NCI-H187 treated with DMSO at 0.1 percent for 48 hours (cell line): ENCODE measurements at regions not wholly inside any gene's neighbourhood (a gene's known extent, or its start where the extent isn't known, plus 50 kb on each side); places are given as distances from the start of the nearest gene placed in this dataset.

Source experiments
- DNase-seq: peaks from one replicate; lab custom pipeline; 2025; lab: John Stamatoyannopoulos, UW

DNA sequence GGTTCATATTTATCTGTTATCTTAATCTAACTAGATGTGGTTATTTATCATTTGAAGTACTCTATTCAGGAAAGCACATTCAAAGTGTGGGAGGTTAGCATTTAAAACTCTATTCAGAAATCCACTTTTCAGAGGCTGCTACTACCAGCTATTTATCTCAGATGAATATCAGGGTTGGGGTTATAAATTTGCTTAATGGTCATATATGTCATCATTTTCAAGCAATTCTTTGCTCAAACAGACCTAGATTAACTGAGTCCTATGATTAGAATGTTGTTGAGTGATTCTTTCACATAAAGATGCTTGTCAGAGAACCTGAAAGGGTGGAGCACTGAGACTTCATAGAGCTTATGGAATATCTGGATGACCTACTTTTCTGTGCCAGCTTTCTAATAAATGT, 436.9 kb upstream of the TGFBR2 start:
- DNase-seq: no peak

DNA sequence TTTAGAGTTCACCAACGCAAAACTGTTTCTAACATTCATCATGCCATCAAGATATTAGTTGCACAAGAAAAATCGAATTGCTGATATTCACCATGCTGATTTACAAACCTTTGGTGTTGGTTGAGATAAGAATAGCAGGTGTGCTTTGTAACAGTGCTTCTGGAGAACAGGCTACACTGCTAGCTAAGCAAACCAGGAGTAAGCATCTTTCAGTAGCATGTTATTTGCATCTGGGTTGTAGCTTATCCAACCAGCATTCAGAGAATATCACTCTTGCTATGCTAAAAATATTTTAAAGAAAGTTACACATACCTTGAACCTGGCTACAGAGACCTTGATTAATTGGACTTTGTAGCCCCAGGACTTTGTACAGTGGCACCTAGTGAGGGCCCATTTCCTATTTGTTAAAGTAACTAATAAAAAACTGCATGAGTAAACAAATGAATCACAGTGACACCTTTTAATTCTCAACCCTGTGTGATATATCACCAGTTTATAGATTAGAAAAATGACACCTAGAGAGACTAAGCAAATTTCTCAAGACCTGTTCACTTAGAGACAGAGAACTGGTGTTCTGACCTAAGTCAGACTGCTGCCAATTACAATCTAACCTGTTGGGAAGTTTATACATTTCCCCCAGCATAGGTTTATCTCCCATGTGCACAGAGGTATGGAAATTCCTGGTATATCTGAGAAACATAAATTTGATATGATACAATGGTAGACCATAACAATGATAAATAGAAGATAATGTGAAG, 435.5 kb upstream of the TGFBR2 start:
- no peak for DNase-seq

DNA sequence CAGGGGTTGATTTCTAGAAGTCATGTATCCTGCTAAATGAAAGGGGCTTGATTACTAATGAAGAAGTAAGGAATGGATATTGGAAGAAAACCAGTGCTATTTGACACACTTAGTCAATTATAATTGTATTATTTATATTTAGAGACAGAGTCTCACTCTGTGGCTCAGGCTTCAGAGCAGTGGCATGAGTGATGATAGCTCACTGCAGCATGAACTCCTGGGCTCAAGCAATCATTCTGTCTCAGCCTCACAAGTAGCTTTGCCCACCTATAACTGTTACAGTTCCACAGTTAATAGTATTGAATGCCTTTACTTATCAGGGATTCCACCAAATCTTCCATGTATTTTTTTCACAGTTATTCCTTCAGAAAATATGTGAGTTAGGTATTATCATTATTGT, 432.0 kb upstream of the TGFBR2 start:
- DNase-seq: no peak

DNA sequence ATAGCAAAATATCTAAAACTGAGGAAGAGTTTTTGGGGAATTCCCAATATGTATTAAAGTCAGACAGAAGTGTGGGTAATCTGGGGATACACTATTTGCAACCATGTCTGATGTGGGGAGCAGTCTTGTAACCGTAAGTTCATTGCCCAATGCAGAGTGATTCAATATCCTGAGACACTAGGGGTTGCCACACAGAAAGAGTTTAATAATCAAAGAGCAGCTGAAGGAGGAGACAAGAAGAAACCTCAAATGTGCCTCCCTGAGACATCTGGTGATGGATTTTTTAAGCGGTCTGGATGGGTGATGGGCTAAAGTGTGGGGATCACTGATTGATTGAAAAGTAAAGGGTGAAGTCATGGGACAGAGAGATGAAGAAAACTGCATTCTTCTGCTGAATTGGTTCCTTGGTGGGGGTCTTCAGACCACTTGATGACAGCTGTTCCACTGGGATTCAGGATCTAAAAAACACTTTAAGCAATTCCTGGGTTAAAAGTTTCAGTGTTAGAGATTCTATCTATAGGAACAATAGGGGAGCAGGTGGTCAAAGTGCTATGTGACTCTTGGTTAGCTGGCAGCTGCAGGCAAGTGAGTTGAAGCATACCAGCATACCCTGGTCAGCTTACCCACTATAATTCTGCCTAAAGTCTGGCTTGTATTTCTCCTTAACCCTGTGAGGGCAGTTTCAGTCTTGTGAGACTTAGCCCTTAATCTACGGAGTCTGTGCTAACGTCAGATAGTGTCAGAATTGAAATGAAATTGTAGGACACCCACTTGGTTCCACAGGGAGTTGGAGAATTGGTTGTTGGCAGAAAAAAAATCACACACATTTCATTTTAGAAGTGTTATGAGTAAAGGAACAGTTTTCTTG, 425.9 kb upstream of the TGFBR2 start:
- DNase-seq: no peak

DNA sequence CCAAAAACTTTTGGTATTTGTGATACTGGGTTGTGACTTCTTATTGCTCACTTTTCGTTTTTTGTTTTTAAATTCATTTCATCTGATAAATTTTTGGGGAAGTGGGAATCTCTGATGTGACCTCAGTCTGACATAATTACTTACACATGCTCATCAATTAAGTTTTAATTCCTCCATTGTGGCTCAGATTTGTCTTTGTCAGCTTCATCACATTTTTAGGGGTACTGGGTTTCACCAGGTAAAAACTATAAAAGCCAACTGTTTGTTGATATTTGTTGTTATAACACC, 425.3 kb upstream of the TGFBR2 start:
- no peak for DNase-seq

DNA sequence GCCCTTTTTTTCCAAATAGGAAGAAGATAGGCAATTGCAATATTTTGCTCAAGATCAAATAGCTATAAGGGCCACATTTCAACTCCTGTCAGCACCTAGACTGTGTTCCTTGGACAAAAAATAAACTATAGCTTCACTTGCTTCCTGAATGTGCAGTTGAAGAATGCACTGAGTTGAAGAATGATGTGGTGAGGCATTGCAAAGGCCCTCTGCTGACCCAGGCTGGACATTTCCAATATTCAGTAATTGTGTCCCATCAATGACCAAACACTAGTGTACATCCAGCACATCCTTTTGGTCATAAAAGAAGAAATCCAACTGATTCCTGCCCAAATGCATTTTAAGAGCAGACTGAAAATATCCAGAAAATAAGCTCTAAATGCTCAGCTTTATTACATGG, 424.8 kb upstream of the TGFBR2 start:
- no peak for DNase-seq

DNA sequence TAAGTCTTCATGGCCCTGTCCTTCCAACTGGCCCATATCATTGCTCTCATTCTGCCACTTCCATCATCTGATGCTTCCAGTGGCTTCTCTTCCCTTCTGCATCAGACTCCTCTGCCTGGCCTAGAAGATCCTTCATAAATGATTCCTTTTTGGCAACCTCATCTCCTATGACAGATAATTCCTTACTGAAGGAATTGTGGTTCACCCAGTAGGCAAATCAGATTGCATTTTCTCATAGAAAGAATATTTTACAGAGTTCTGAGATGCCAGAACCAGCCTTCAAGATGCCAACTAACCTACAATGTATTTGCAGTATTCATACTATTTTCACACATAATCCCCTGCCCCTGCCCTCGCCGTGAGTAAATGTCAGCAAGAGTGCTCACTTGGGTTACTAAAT, 423.0 kb upstream of the TGFBR2 start:
- DNase-seq: no peak

DNA sequence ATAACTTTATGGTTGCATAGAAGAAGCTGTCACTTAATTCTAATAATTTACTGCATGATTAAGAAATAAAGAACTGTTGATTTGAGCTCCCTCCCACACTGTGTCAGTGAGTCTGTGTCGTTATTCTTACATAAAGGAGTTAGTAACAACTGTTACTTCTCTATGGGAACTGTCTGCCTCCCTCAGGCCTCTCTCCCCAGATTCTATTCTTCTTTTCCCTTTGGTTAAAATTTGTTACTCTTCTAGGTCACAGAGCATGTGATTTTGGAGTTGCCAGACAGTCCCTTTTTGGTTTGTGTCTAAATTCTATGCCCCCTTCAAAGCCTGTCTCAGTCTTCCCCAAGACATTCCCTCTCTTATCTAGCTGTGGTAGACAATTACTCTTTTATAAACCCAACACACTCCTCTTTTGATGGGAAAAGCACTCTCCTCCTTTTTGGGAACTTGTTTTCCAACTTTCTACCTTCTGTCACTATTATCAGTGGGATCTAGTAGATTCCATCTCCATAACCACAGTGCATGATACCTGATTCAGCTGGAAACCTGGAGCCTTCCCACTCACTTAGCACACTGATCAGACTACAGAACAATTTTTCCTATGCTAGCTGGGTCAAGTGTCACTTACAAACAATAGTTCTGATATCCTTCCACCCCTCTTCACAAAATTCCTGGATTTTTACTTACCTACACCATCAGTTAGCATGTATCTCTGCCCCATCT, 422.1 kb upstream of the TGFBR2 start:
- DNase-seq: no peak

DNA sequence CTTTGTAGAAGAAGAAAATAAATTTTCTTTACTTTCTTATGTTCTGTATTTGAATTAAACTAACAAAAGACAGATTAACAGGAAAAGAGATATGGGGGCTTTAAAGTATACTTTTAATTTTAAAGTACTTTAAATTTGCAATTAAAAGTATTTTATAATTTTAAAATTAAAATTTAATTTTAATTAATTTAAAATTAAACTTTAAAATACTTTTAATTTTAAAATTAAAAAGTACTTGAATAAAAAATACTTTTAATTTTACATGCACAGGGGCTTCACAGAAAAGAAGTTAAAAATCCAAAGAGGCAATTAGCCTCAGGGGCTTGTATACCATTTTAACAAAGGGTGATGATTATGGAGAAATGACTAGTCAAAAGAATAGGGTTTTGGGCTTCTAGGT, 420.5 kb upstream of the TGFBR2 start:
- no peak for DNase-seq

DNA sequence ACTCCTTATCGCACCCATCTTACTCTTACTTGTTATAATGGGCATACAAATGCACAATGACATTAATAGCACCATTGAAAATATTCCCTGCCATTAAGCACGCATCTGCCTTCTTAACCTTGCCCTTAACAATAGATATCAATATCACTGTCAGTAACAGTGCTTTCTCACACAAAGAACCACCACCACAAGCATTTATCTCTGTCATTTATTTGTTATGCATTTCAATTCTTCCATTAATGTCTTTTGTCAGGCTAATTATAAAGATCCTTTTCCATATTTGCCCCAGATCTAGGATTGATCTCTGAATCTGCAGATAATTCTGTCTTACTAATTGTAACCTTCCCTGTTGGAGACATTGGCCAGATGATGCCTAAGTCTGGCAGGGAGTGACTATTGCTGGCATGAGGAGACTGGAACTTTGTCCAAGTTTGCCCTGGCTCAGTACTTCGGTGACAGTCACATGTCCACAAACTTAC, 419.6 kb upstream of the TGFBR2 start:
- DNase-seq: no peak

DNA sequence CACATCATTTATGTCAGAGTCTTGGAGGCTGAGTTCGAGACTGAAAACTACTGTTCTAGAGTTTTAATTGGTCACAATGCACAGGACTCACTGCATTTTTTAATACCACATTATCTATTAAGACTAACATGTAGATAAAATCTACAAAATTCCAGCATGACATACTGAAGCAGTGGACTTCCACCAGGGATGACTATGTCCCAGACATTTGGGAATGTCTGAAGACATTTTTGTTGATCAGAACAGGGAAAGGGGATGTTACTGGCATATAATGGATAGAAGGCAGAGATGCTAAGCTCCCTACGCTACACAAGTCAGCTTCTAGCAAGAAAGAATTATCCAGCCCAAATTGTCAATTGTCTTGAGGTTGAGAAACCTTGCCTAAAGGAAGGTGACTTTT, 419.0 kb upstream of the TGFBR2 start:
- DNase-seq: no peak

DNA sequence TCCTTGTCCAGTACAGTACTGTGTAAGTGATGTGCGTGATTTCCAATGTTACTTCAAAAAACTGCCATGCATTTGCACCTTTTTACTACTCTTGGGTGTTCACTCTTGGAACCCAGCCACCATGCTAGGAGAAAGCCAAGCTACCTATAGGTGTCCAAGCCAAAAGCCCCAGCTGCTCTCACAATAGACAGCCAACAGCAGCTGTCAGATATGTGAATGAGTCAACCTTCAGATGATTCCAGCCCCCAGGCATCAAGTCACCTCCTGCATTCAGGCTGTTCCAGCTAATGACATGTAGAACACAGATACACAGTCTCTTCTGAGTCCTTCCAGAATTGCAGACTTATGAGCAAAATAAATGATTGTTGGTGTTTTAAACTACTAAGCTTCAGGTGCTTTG, 417.7 kb upstream of the TGFBR2 start:
- no peak for DNase-seq

DNA sequence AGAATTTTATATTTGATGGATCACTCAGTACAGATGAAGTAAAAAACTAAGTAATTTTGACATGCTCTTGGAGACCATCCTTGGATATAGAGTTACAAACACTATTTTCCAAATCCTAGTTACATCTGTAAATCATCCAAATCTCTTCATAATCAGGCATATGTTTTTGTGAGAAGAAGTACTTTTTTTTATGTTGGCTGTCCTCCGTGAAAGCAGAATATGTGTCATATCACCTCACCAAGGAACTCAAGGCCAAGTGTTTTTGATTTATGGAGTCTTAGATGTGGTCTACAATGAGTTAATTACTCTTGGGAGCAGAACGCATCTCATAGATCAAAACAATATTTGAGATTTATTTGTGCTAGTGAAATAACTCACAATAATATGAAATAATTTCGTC, 416.5 kb upstream of the TGFBR2 start:
- no peak for DNase-seq

DNA sequence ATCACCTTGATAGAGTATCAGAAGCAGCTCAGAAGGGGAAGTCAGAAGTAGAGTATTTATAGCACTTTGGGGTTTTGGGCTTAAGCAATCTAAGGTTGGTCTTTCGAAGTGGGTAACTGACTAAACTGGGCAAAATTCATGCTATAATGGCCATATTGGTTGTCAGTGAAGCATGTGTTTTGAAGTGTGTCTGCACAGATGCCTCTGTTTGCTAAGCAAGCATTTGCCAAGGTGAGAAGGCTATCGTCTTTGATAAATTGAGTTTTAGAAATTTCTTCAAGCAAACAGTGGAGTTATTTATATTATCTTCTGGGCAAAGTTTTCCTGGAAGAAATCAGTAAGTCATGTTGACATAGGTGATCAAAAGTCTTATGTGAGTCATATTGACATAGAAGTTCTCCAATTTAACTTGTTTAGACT, 412.8 kb upstream of the TGFBR2 start:
- peak; percentile 4 for DNase-seq

DNA sequence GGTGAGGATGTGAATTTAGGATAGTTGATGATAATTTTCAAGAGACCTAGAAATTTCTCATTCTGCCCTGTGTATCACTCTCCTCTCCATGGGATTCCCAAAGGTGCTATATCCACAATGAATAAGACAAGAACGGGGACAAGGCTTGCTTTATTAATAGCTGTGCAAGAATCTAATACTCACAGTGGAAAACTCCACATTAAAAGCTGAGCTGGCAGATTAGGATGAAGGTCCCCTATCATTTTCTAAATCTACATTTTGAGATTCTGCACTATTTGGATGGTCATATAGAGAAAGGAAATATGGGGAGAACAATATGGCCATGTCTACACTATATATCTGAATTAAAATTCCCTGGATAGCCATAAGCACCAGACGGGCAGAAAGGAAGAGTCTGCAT, 411.0 kb upstream of the TGFBR2 start:
- DNase-seq: no peak

DNA sequence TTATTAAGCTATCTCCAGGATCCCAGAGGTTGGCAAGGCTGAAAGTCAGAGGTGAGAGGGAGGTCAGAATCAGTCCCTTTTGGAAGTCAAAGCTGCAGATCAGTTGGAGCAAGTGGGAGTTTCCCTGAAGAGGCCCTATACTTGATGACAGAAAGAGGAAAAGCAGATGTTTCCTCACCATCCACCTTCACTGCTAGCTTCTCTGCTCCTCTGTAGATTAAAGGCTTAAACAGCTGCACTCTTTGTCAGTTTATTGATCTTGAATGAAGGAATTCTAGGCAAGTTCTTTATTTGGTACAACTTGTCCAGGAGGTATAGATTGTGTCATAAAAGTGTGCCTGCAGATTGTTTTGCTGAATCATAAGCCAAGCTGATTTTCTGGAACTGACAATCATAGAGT, 408.2 kb upstream of the TGFBR2 start:
- no peak for DNase-seq

DNA sequence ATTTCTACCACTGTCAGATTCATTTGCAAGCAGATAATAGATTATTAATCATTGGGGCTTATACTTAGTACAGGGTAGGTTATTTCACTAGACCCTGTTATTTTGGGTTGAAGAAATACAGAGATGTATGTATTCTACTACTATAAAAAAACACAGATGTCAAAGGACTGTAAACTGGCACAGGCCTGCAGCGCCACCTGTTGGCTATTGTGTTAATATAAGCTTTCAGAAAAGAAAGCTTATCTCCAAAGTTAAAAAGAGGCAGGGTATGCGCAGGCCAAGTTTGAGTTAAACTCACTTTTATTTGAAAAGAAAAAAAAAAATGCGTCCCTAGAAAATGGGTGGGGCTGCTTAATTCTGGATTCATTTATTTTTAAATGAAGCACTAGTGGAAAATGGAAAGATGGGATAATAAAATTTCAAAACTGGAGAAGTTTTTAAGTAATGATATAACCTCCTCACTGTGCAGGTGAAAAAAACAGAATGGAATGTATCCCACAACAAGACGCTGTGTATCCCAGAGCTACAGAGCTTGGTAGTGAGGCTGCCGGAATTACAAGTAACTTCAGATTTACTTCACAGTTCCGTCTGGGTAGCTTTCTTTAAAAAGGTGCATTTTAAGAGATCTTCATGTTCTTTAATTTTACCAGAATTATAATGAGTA, 407.2 kb upstream of the TGFBR2 start:
- no peak for DNase-seq

DNA sequence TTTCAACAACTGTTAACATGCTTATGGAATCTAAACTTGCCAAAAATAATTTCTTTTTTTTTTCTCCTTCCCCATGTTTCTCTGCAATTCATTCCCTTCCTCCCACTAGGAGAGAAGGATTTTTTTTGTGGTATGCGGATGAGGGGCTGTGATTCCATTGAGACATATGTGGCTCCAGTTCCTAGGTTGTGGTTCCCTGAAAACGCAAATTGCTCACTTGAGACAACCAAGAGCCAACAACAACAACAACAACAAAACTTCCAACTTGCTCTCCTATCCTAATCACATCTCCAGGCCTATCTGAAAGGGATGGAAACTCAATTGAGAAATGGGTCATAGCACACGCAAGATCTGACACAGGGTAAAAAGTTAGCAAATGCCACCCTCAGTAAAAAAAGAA, 406.5 kb upstream of the TGFBR2 start:
- no peak for DNase-seq

DNA sequence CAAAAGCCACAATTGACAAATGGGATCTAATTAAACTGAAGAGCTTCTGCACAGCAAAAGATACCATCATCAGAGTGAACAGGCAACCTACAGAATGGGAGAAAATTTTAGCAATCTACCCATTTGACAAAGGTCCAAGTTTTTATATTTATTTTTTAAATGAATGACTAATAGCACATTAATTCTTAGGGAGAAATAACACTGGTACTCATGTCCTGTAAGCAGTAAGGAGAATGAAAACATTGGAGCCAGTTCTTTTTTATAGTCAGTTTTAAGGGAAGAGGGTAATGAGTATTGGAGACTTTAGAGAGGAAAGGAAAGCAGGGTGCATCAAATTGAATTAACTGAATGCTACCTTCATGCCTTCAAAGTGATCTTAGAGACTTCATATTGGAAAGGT, 404.7 kb upstream of the TGFBR2 start:
- no peak for DNase-seq

DNA sequence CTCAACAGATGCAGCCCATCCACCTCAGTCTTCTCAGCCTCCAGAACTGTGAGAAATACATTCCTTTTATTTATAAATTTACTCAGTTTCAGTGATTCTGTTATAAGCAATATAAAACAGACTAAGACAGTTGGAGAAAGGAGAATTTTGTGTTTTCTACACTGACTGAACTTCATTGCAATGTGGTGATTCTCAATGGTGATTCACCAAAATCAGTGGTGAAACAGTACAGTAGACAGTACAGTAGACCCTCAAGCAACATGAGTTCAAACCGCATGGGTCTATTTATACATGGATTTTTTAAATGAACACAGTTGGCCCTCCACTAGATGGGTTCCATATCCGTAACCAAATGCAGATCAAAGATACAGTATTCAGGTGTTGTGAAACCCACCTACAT, 403.1 kb upstream of the TGFBR2 start:
- DNase-seq: no peak

DNA sequence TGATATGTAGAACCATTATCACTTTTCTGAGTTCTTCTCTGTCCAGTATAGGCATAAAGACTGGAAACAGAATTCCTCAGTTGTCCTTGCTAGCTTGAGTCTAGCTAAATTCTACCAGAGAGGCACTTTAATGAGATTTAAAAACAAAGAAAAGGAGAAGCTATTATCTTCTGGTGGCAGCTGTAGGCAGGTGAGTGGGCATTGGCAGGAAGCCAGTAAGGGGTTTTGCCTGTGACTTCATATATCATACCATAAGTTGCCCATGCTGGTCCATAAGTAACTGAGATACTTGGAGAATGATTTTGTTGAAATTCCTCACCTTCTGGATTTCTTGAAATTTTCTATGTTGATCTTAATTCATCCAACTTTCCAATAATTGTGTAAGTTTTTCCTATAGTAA, 402.3 kb upstream of the TGFBR2 start:
- DNase-seq: no peak

DNA sequence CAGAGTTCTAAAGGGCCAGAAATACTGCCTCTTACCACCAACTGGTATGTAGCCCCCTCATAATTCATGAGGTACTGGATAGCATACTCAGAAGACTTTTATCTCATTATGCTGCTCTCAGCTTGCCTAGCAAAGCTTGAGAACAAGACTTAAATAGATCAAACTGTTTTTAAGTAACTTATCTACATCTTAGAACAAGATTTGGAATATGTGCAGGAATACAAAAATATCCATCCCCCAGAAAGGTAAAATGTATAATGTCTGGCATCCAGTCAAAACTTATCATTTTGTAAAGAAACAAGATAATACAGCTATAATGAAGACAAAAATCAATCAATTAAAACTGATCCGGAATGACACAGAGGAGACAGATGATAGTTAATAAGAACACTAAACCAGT, 400.4 kb upstream of the TGFBR2 start:
- no peak for DNase-seq

DNA sequence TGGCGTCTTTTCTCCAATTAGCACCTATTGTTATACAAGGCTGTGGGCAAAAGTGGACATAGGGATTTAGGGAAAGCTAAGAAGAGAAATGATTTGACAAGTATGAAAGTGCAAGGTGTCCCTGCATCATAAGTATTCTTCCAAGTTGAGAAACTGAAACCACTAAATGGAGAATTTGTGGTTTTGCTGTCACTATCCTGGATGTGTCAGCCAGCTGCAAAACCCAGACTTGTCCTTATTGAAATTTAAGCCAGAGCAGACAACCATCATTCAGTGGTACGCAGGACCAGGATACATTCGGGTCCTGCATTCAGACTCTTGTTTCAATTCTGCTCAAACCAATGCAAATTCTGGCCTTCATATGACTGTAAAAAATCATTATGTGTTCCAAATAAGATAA, 384.8 kb upstream of the TGFBR2 start:
- no peak for DNase-seq
